CD4-positive, CD25-positive, alpha-beta regulatory T cell (primary cell): ENCODE measurements at regions not wholly inside any gene's neighbourhood (a gene's known extent, or its start where the extent isn't known, plus 50 kb on each side); places are given as distances from the start of the nearest gene placed in this dataset.

ENCODE experiments used
- ATAC-seq, 2 donors: fragments of 150-1000 bp; cut with Tn5 transposase; one replicate each; pipeline ENCODE4 v1.10.0; 2021; ENCODE audit warnings: low read depth in 2 of 2, moderate number of reproducible peaks in 2 of 2, moderate library complexity in 1 of 2
- DNase-seq, 3 donors: peaks; one replicate each; pipeline versions ENCODE4 v3.0.0 to v3.0.0-alpha.2; 2012 to 2022; ENCODE audit warnings: mixed read lengths in 1 of 3
- H3K27ac ChIP-seq: one replicate; pipeline ENCODE4 v1.7.0; 2013; ENCODE audit warnings: mild to moderate bottlenecking, low read length; ENCODE audit not compliant: insufficient read depth, poor library complexity, severe bottlenecking
- H3K27me3 ChIP-seq: one replicate; pipeline ENCODE4 v1.7.0; 2013; ENCODE audit warnings: low read length; ENCODE audit not compliant: control insufficient read depth, insufficient read depth
- H3K36me3 ChIP-seq: one replicate; pipeline ENCODE4 v1.7.0; 2013; ENCODE audit warnings: mild to moderate bottlenecking, low read length, moderate library complexity; ENCODE audit not compliant: control insufficient read depth, insufficient read depth
- H3K4me1 ChIP-seq: 2 replicates; pipeline ENCODE4 v1.7.0; 2013; ENCODE audit warnings: mild to moderate bottlenecking, low read length; ENCODE audit not compliant: insufficient read depth, control insufficient read depth, poor library complexity, severe bottlenecking
- H3K4me3 ChIP-seq: one replicate; pipeline ENCODE4 v1.7.0; 2013; ENCODE audit warnings: low read depth, mild to moderate bottlenecking, low read length, moderate library complexity
- H3K9me3 ChIP-seq, 2 experiments: 1 replicate in 1 of 2; 2 replicates in 1 of 2; pipeline ENCODE4 v1.7.0; 2013; ENCODE audit warnings: low read length in 2 of 2, mild to moderate bottlenecking in 1 of 2, moderate library complexity in 1 of 2; ENCODE audit not compliant: control insufficient read depth in 2 of 2
- H3K27ac Mint-ChIP-seq, 3 donors: one replicate each; pipeline ENCODE4 v1.8.0; 2020 to 2022; ENCODE audit warnings: mild to moderate bottlenecking in 3 of 3, mixed read lengths in 3 of 3, moderate library complexity in 2 of 3
- H3K27me3 Mint-ChIP-seq: one replicate; pipeline ENCODE4 v1.8.0; 2022; ENCODE audit warnings: mild to moderate bottlenecking, mixed read lengths
- H3K36me3 Mint-ChIP-seq: one replicate; pipeline ENCODE4 v1.8.0; 2020; ENCODE audit warnings: mixed read lengths
- H3K4me1 Mint-ChIP-seq, 4 donors: one replicate each; pipeline ENCODE4 v1.8.0; 2020 to 2022; ENCODE audit warnings: mixed read lengths in 4 of 4, mild to moderate bottlenecking in 1 of 4
- H3K4me3 Mint-ChIP-seq, 4 donors: one replicate each; pipeline ENCODE4 v1.8.0; 2020 to 2022; ENCODE audit warnings: mild to moderate bottlenecking in 4 of 4, mixed read lengths in 4 of 4, moderate library complexity in 3 of 4
- H3K9me3 Mint-ChIP-seq, 7 donors: one replicate each; pipeline ENCODE4 v1.8.0; 2020 to 2022; ENCODE audit warnings: mixed read lengths in 7 of 7, mild to moderate bottlenecking in 3 of 7, moderate library complexity in 2 of 7

- Mint-ChIP-seq H3K27ac (no peak overlapping the region), H3K4me1 (peaks cover 0 to 8% (median 2%) of the 10 kb centered on the region in 4 donors)
- no peak for ATAC-seq
Measured at GRCh38 chr3:194079702-194080172, 56.2 kb upstream of the HES1 start.

GRCh38 chr3:194080436-194080835 lies 55.5 kb upstream of the HES1 start:
- no peak for DNase-seq
- Mint-ChIP-seq H3K4me3 (no peak overlapping the region), H3K36me3 (no peaks in the 10 kb centered on the region), H3K27ac (no peak overlapping the region), H3K9me3 (peaks cover 0 to 3% (median 0%) of the 10 kb centered on the region in 7 donors), H3K27me3 (peaks cover 42% of the 10 kb centered on the region), H3K4me1 (peaks cover 0 to 8% (median 2%) of the 10 kb centered on the region in 4 donors)
- no peaks in the 10 kb centered on the region for H3K9me3 ChIP-seq
- H3K36me3 ChIP-seq: no peaks in the 10 kb centered on the region
- no peak overlapping the region for H3K4me3 ChIP-seq
- no peaks in the 10 kb centered on the region for H3K4me1 ChIP-seq
- ATAC-seq: no peak
- H3K27me3 ChIP-seq: peaks cover 2% of the 10 kb centered on the region
- no peak overlapping the region for H3K27ac ChIP-seq

More at GRCh38 chr3:194079702-194080172, 56.2 kb upstream of the HES1 start:
- H3K27ac ChIP-seq: no peak overlapping the region
- H3K4me1 ChIP-seq: no peaks in the 10 kb centered on the region
- Mint-ChIP-seq H3K36me3 (no peaks in the 10 kb centered on the region), H3K9me3 (peaks cover 0 to 3% (median 0%) of the 10 kb centered on the region in 7 donors), H3K27me3 (peaks cover 48% of the 10 kb centered on the region), H3K4me3 (no peak overlapping the region)
- H3K27me3 ChIP-seq: peaks cover 2% of the 10 kb centered on the region
- no peaks in the 10 kb centered on the region for H3K36me3 ChIP-seq
- no peak for DNase-seq
- H3K4me3 ChIP-seq: no peak overlapping the region
- H3K9me3 ChIP-seq: no peaks in the 10 kb centered on the region

- H3K9me3 Mint-ChIP-seq: peaks cover 0 to 3% (median 0%) of the 10 kb centered on the region in 7 donors
Measured at GRCh38 chr3:194080913-194081800, 54.8 kb upstream of the HES1 start.

GRCh38 chr3:194081826-194082225 lies 54.1 kb upstream of the HES1 start:
- peaks cover 28% of the 10 kb centered on the region for H3K27me3 Mint-ChIP-seq
- H3K4me1 Mint-ChIP-seq: peaks cover 0 to 10% (median 2%) of the 10 kb centered on the region in 4 donors

More at GRCh38 chr3:194080913-194081800, 54.8 kb upstream of the HES1 start:
- Mint-ChIP-seq H3K27me3 (peaks cover 34% of the 10 kb centered on the region), H3K27ac (peak overlapping the region in 1 of 3 donors; percentile 69), H3K4me3 (no peak overlapping the region), H3K4me1 (peaks cover 0 to 10% (median 2%) of the 10 kb centered on the region in 4 donors), H3K36me3 (no peaks in the 10 kb centered on the region)
- no peak for DNase-seq
- Histone ChIP-seq H3K27ac (no peak overlapping the region), H3K9me3 (no peaks in the 10 kb centered on the region), H3K36me3 (no peaks in the 10 kb centered on the region), H3K27me3 (peaks cover 2% of the 10 kb centered on the region), H3K4me1 (no peaks in the 10 kb centered on the region), H3K4me3 (no peak overlapping the region)
- ATAC-seq: no peak

GRCh38 chr3:194082743-194083636 lies 53.0 kb upstream of the HES1 start:
- no peaks in the 10 kb centered on the region for H3K4me1 ChIP-seq
- H3K27ac ChIP-seq: no peak overlapping the region
- Mint-ChIP-seq H3K4me3 (no peak overlapping the region), H3K27me3 (peaks cover 19% of the 10 kb centered on the region), H3K9me3 (peaks cover 0 to 2% (median 0%) of the 10 kb centered on the region in 7 donors), H3K27ac (no peak overlapping the region), H3K36me3 (no peaks in the 10 kb centered on the region), H3K4me1 (peaks cover 0 to 10% (median 2%) of the 10 kb centered on the region in 4 donors)
- DNase-seq: no peak
- no peaks in the 10 kb centered on the region for H3K9me3 ChIP-seq
- H3K36me3 ChIP-seq: no peaks in the 10 kb centered on the region
- ATAC-seq: no peak
- H3K4me3 ChIP-seq: no peak overlapping the region
- H3K27me3 ChIP-seq: no peaks in the 10 kb centered on the region

More at GRCh38 chr3:194081826-194082225, 54.1 kb upstream of the HES1 start:
- Mint-ChIP-seq H3K9me3 (peaks cover 0 to 3% (median 0%) of the 10 kb centered on the region in 7 donors), H3K4me3 (no peak overlapping the region), H3K36me3 (no peaks in the 10 kb centered on the region), H3K27ac (no peak overlapping the region)
- no peaks in the 10 kb centered on the region for H3K36me3 ChIP-seq
- H3K27ac ChIP-seq: no peak overlapping the region
- H3K4me3 ChIP-seq: no peak overlapping the region
- H3K4me1 ChIP-seq: no peaks in the 10 kb centered on the region
- no peaks in the 10 kb centered on the region for H3K9me3 ChIP-seq
- ATAC-seq: no peak
- H3K27me3 ChIP-seq: peaks cover 2% of the 10 kb centered on the region
- DNase-seq: no peak

GRCh38 chr3:194083637-194084224 lies 52.2 kb upstream of the HES1 start:
- no peaks in the 10 kb centered on the region for H3K36me3 Mint-ChIP-seq
- H3K4me3 Mint-ChIP-seq: no peak overlapping the region
- peaks cover 0 to 3% (median 0%) of the 10 kb centered on the region in 7 donors for H3K9me3 Mint-ChIP-seq
- Histone ChIP-seq H3K36me3 (no peaks in the 10 kb centered on the region), H3K4me1 (no peaks in the 10 kb centered on the region), H3K4me3 (no peak overlapping the region), H3K27me3 (no peaks in the 10 kb centered on the region), H3K27ac (no peak overlapping the region), H3K9me3 (no peaks in the 10 kb centered on the region)
- ATAC-seq (no peak), DNase-seq (no peak)
- H3K4me1 Mint-ChIP-seq: peaks cover 0 to 10% (median 2%) of the 10 kb centered on the region in 4 donors
- H3K27ac Mint-ChIP-seq: no peak overlapping the region
- H3K27me3 Mint-ChIP-seq: peaks cover 15% of the 10 kb centered on the region

- peak; percentile 38 to 67 for ATAC-seq
- peaks cover 12% of the 10 kb centered on the region for H3K27me3 Mint-ChIP-seq
- H3K9me3 Mint-ChIP-seq: peaks cover 0 to 3% (median 0%) of the 10 kb centered on the region in 7 donors
- no peaks in the 10 kb centered on the region for H3K27me3 ChIP-seq
- peak in 1 of 3 donors; percentile 53 for DNase-seq
- no peaks in the 10 kb centered on the region for H3K36me3 Mint-ChIP-seq
- H3K27ac ChIP-seq: no peak overlapping the region
- peaks cover 0 to 10% (median 2%) of the 10 kb centered on the region in 4 donors for H3K4me1 Mint-ChIP-seq
- H3K4me1 ChIP-seq: no peaks in the 10 kb centered on the region
- H3K9me3 ChIP-seq: no peaks in the 10 kb centered on the region
- H3K4me3 ChIP-seq: no peak overlapping the region
- H3K4me3 Mint-ChIP-seq: no peak overlapping the region
- H3K36me3 ChIP-seq: no peaks in the 10 kb centered on the region
- H3K27ac Mint-ChIP-seq: no peak overlapping the region
Measured at GRCh38 chr3:194084284-194084683, 51.7 kb upstream of the HES1 start.
